Trophoblast cell (in vitro differentiated cells and primary cell): ENCODE measurements at regions not wholly inside any gene's neighbourhood (a gene's known extent, or its start where the extent isn't known, plus 50 kb on each side); places are given as distances from the start of the nearest gene placed in this dataset.
A peak's percentile ranks its signal among the peaks of the same experiment; 100 is the strongest.

Experiments
- DNase-seq, 2 donors: peaks; one replicate each; pipeline ENCODE4 v3.0.0-alpha.2; 2016
- H2AFZ ChIP-seq: 2 replicates; pipeline ENCODE4 v1.6.1; 2013; ENCODE audit warnings: low read length, moderate library complexity, mild to moderate bottlenecking; ENCODE audit not compliant: insufficient read depth, poor library complexity
- H2AK5ac ChIP-seq: 2 replicates; pipeline ENCODE4 v1.6.1; 2013; ENCODE audit warnings: mild to moderate bottlenecking, low read length
- H2BK120ac ChIP-seq: 2 replicates; pipeline ENCODE4 v1.6.1; 2013; ENCODE audit warnings: low read length, mild to moderate bottlenecking, moderate library complexity; ENCODE audit not compliant: insufficient read depth, poor library complexity
- H2BK12ac ChIP-seq: 2 replicates; pipeline ENCODE4 v1.6.1; 2013; ENCODE audit warnings: mild to moderate bottlenecking, low read length, moderate library complexity
- H2BK5ac ChIP-seq: 2 replicates; pipeline ENCODE4 v1.6.1; 2013; ENCODE audit warnings: low read length, low read depth, moderate library complexity, mild to moderate bottlenecking; ENCODE audit not compliant: poor library complexity
- H3K14ac ChIP-seq: 2 replicates; pipeline ENCODE4 v1.6.1; 2013; ENCODE audit warnings: mild to moderate bottlenecking, low read length
- H3K18ac ChIP-seq: 2 replicates; pipeline ENCODE4 v1.6.1; 2013; ENCODE audit warnings: mild to moderate bottlenecking, low read length
- H3K23ac ChIP-seq: 2 replicates; pipeline ENCODE4 v1.6.1; 2013; ENCODE audit warnings: low read length
- H3K27ac ChIP-seq: 2 replicates; pipeline ENCODE4 v1.5.1; 2013; ENCODE audit warnings: low read depth, mild to moderate bottlenecking, inconsistent platforms, low read length, moderate library complexity
- H3K27me3 ChIP-seq: 2 replicates; pipeline ENCODE4 v1.6.1; 2013; ENCODE audit warnings: inconsistent platforms, mild to moderate bottlenecking, low read length, moderate library complexity; ENCODE audit not compliant: insufficient read depth
- H3K36me3 ChIP-seq, 2 experiments: 1 replicate in 1 of 2; 2 replicates in 1 of 2; pipeline ENCODE4 v1.6.1; 2013; ENCODE audit warnings: low read length in 2 of 2, mild to moderate bottlenecking in 2 of 2, moderate library complexity in 1 of 2; ENCODE audit not compliant: insufficient read depth in 2 of 2, control insufficient read depth in 1 of 2
- H3K4ac ChIP-seq: 2 replicates; pipeline ENCODE4 v1.6.1; 2013; ENCODE audit warnings: low read depth, mild to moderate bottlenecking, low read length, moderate library complexity
- H3K4me1 ChIP-seq, 2 experiments: 1 replicate in 1 of 2; 2 replicates in 1 of 2; pipeline ENCODE4 v1.6.1; 2013; ENCODE audit warnings: low read length in 2 of 2, mild to moderate bottlenecking in 2 of 2, moderate library complexity in 1 of 2; ENCODE audit not compliant: insufficient read depth in 2 of 2, control insufficient read depth in 1 of 2
- H3K4me2 ChIP-seq: 2 replicates; pipeline ENCODE4 v1.6.1; 2013; ENCODE audit warnings: inconsistent platforms, mild to moderate bottlenecking, low read length, moderate library complexity
- H3K4me3 ChIP-seq: 2 replicates; pipeline ENCODE4 v1.5.1; 2013; ENCODE audit warnings: mild to moderate bottlenecking, low read depth, low read length, inconsistent platforms
- H3K79me1 ChIP-seq: one replicate; pipeline ENCODE4 v1.6.1; 2013; ENCODE audit warnings: low read length
- H3K79me2 ChIP-seq: 2 replicates; pipeline ENCODE4 v1.6.1; 2013; ENCODE audit warnings: low read length, mild to moderate bottlenecking; ENCODE audit not compliant: control insufficient read depth, insufficient read depth, poor library complexity
- H3K9ac ChIP-seq: 2 replicates; pipeline ENCODE4 v1.6.1; 2013; ENCODE audit warnings: mild to moderate bottlenecking, low read length
- H3K9me3 ChIP-seq: 2 replicates; pipeline ENCODE4 v1.6.1; 2013; ENCODE audit warnings: low read depth, mild to moderate bottlenecking, control low read depth, inconsistent platforms, low read length; ENCODE audit not compliant: insufficient read depth
- H4K12ac ChIP-seq: 2 replicates; pipeline ENCODE4 v1.6.1; 2013; ENCODE audit warnings: low read depth, mild to moderate bottlenecking, low read length, moderate library complexity
- H4K8ac ChIP-seq: 2 replicates; pipeline ENCODE4 v1.6.1; 2013; ENCODE audit warnings: low read depth, mild to moderate bottlenecking, low read length, moderate library complexity
- H4K91ac ChIP-seq: one replicate; pipeline ENCODE4 v1.6.1; 2013; ENCODE audit warnings: low read depth, mild to moderate bottlenecking, low read length, moderate library complexity
- WGBS: extraction: QIAGEN DNeasy Blood & Tissue Kit; methylation state at CpG from one replicate; pipeline ENCODE4 v1.1.7; 2013; ENCODE audit warnings: missing lambda C conversion rate; ENCODE audit not compliant: insufficient read length, insufficient coverage; ENCODE audit errors: extremely low coverage; 5-methylcytosine and 5-hydroxymethylcytosine counted together

DNA sequence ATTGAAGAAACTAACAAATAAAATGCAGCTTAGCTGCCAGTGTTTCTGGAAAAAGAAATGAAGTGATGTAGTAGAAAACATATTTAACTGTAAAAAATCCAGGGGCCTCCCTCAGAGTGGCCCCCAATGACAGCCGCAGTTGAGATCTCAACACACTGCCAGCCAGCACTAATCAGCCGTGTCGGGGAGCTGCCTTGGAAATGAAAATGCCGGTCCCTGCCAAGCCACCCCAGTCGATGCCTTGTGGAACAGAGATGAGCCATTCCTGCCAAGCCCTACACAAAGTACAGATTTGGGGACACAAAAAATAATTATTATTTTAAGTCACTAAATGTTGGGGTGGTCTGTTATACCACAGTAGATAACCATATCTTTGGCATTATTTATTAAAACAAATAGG, 1342.4 kb downstream of the EFNB2 start:
- no peak overlapping the region for H3K4ac ChIP-seq
- H4K8ac ChIP-seq = no peak overlapping the region
- no peaks in the 10 kb centered on the region for H3K9me3 ChIP-seq
- no peaks in the 10 kb centered on the region for H3K27me3 ChIP-seq
- peaks cover 0 to 4% of the 10 kb centered on the region in 2 experiments for H3K4me1 ChIP-seq
- H3K79me2 ChIP-seq = no peaks in the 10 kb centered on the region
- H3K4me3 ChIP-seq = no peak overlapping the region
- H3K14ac ChIP-seq = no peak overlapping the region
- H3K79me1 ChIP-seq = peaks cover 3% of the 10 kb centered on the region
- no peak overlapping the region for H2AFZ ChIP-seq
- no peak overlapping the region for H3K4me2 ChIP-seq
- H3K27ac ChIP-seq = no peak overlapping the region
- WGBS = no CpG with 5 or more reads among the region's 5 CpGs
- H2BK120ac ChIP-seq = no peak overlapping the region
- H3K23ac ChIP-seq = no peak overlapping the region
- H3K36me3 ChIP-seq = no peaks in the 10 kb centered on the region
- no peak overlapping the region for H4K12ac ChIP-seq
- no peak overlapping the region for H2BK5ac ChIP-seq
- no peak overlapping the region for H3K9ac ChIP-seq
- no peak for DNase-seq
- no peak overlapping the region for H4K91ac ChIP-seq
- H2AK5ac ChIP-seq = no peak overlapping the region
- H2BK12ac ChIP-seq = no peak overlapping the region
- no peak overlapping the region for H3K18ac ChIP-seq

DNA sequence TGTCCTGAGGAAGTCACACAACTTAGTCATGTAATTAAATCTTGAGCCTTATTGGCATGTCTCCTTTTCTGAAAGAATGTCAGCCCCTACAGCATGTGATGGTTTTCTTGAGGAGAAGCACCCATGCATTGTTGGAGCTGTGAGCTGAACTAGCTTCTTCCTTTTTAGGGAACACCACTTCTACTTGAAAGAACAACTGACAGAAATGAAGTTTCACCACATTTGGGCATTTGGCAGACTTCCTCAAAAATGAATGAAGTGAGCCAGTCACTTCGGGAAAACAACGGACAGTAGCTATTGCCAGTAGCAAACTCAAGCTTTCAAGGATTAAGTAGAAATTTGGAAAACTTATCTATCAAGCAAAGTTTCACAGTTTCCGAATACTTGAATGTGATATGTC, 1351.3 kb downstream of the EFNB2 start:
- H3K27ac ChIP-seq = no peak overlapping the region
- H2BK120ac ChIP-seq = no peak overlapping the region
- no peak overlapping the region for H3K4ac ChIP-seq
- H4K91ac ChIP-seq = no peak overlapping the region
- no peak overlapping the region for H3K4me3 ChIP-seq
- no peak overlapping the region for H4K8ac ChIP-seq
- WGBS = no CpG with 5 or more reads among the region's 3 CpGs
- H3K14ac ChIP-seq = no peak overlapping the region
- H3K79me1 ChIP-seq = no peaks in the 10 kb centered on the region
- H3K23ac ChIP-seq = no peak overlapping the region
- H2BK5ac ChIP-seq = no peak overlapping the region
- no peaks in the 10 kb centered on the region for H3K9me3 ChIP-seq
- H4K12ac ChIP-seq = no peak overlapping the region
- no peak overlapping the region for H3K9ac ChIP-seq
- no peaks in the 10 kb centered on the region for H3K36me3 ChIP-seq
- no peaks in the 10 kb centered on the region for H3K4me1 ChIP-seq
- H3K79me2 ChIP-seq = no peaks in the 10 kb centered on the region
- H2BK12ac ChIP-seq = no peak overlapping the region
- no peak overlapping the region for H2AK5ac ChIP-seq
- no peaks in the 10 kb centered on the region for H3K27me3 ChIP-seq
- no peak for DNase-seq
- no peak overlapping the region for H2AFZ ChIP-seq
- no peak overlapping the region for H3K18ac ChIP-seq
- H3K4me2 ChIP-seq = no peak overlapping the region

GRCh38 chr13:105177265-105177900, 1358.1 kb downstream of the EFNB2 start:
- Histone ChIP-seq H3K79me2 (no peaks in the 10 kb centered on the region), H4K12ac (no peak overlapping the region), H3K4me2 (no peak overlapping the region), H3K23ac (no peak overlapping the region), H3K18ac (no peak overlapping the region), H3K4me1 (peaks cover 0 to 2% of the 10 kb centered on the region in 2 experiments), H3K4me3 (no peak overlapping the region), H4K8ac (no peak overlapping the region), H2BK12ac (no peak overlapping the region), H2BK120ac (no peak overlapping the region), H2BK5ac (no peak overlapping the region), H2AK5ac (no peak overlapping the region), H3K4ac (no peak overlapping the region), H3K79me1 (no peaks in the 10 kb centered on the region), H3K9ac (no peak overlapping the region), H3K9me3 (no peaks in the 10 kb centered on the region), H4K91ac (no peak overlapping the region), H3K36me3 (no peaks in the 10 kb centered on the region), H3K27me3 (no peaks in the 10 kb centered on the region), H3K14ac (no peak overlapping the region), H3K27ac (no peak overlapping the region), H2AFZ (no peak overlapping the region)
- peak; percentile 84 to 97 for DNase-seq
- WGBS = no CpG with 5 or more reads among the region's 3 CpGs

DNA sequence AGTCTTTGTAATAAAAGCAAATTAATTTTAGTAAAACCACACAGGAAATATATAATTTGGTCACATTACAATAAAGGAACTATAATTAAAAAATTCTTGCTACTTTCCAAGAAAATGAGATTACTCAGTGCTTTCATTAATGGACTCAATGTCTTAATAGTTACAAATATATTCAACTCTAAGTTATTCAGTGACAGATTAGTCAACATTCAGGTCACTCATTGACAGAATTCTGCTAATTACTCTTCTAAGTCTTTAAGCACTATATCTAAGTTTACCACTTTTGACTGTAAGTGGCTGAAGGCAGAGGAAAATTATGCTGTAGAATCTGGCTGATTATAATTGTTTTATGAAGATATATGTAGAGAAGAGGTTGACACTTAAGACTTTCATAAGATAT, 1365.0 kb downstream of the EFNB2 start:
- Histone ChIP-seq H3K9me3 (no peaks in the 10 kb centered on the region), H3K4me2 (no peak overlapping the region), H3K23ac (no peak overlapping the region), H4K8ac (no peak overlapping the region), H3K36me3 (no peaks in the 10 kb centered on the region), H3K18ac (no peak overlapping the region), H3K4ac (no peak overlapping the region), H4K91ac (no peak overlapping the region), H3K14ac (no peak overlapping the region), H3K4me3 (no peak overlapping the region), H3K4me1 (no peaks in the 10 kb centered on the region), H3K79me2 (no peaks in the 10 kb centered on the region), H4K12ac (no peak overlapping the region), H3K79me1 (no peaks in the 10 kb centered on the region), H3K27me3 (peaks cover 2% of the 10 kb centered on the region), H3K9ac (no peak overlapping the region), H2AK5ac (no peak overlapping the region), H2BK120ac (no peak overlapping the region), H2AFZ (no peak overlapping the region), H3K27ac (no peak overlapping the region), H2BK5ac (no peak overlapping the region), H2BK12ac (no peak overlapping the region)
- DNase-seq = no peak
